Loucy (cell line): ENCODE measurements at regions not wholly inside any gene's neighbourhood (a gene's known extent, or its start where the extent isn't known, plus 50 kb on each side); places are given as distances from the start of the nearest gene placed in this dataset.

Experiments used
- H2AFZ ChIP-seq: fragments of 200-600 bp; sonication (generic); 2 replicates; pipeline ENCODE4 v1.6.0; 2016; ENCODE audit warnings: antibody characterized with exemption, mild to moderate bottlenecking, low read length, moderate library complexity
- H3F3A ChIP-seq: fragments of 200-600 bp; 2 replicates; pipeline ENCODE4 v1.6.0; 2016; ENCODE audit warnings: antibody characterized with exemption, low read depth, mild to moderate bottlenecking
- H3K27me3 ChIP-seq: fragments of 200-600 bp; sonication (generic); 2 replicates; pipeline ENCODE4 v1.6.1; 2014; ENCODE audit warnings: low read length, mild to moderate bottlenecking; ENCODE audit not compliant: insufficient read depth, poor library complexity, severe bottlenecking
- H3K36me3 ChIP-seq: fragments of 200-600 bp; sonication (generic); 2 replicates; pipeline ENCODE4 v1.6.1; 2016; ENCODE audit warnings: low read length; ENCODE audit not compliant: insufficient read depth
- H3K4me1 ChIP-seq: fragments of 200-600 bp; sonication (generic); 2 replicates; pipeline ENCODE4 v1.5.1; 2014; ENCODE audit warnings: low read length, mild to moderate bottlenecking; ENCODE audit not compliant: insufficient read depth, poor library complexity, severe bottlenecking
- H3K4me2 ChIP-seq: fragments of 200-600 bp; sonication (generic); 2 replicates; pipeline ENCODE4 v1.6.0; 2014; ENCODE audit warnings: antibody characterized with exemption, low read length, low read depth, mild to moderate bottlenecking; ENCODE audit not compliant: poor library complexity, severe bottlenecking
- H3K4me3 ChIP-seq: fragments of 200-600 bp; sonication (generic); 2 replicates; pipeline ENCODE4 v1.5.1; 2014; ENCODE audit warnings: low read length, mild to moderate bottlenecking, mixed read lengths; ENCODE audit not compliant: poor library complexity, severe bottlenecking
- H3K79me2 ChIP-seq: fragments of 200-600 bp; sonication (generic); 2 replicates; pipeline ENCODE4 v1.6.1; 2014; ENCODE audit warnings: low read length; ENCODE audit not compliant: insufficient read depth
- H3K9ac ChIP-seq: fragments of 200-600 bp; sonication (generic); 2 replicates; pipeline ENCODE4 v1.6.0; 2014; ENCODE audit warnings: mild to moderate bottlenecking, low read depth, low read length, moderate library complexity; ENCODE audit not compliant: poor library complexity, severe bottlenecking
- H3K9me2 ChIP-seq: fragments of 200-600 bp; sonication (generic); replicated peaks from 2 replicates; pipeline ENCODE4 v1.6.1; 2016; ENCODE audit warnings: low read depth, low read length, mixed read lengths
- H3K9me3 ChIP-seq: fragments of 200-600 bp; sonication (generic); 2 replicates; pipeline ENCODE4 v1.6.1; 2014; ENCODE audit warnings: mild to moderate bottlenecking, antibody characterized with exemption, low read length, low read depth; ENCODE audit not compliant: insufficient read depth
- H4K20me1 ChIP-seq: fragments of 200-600 bp; sonication (generic); 2 replicates; pipeline ENCODE4 v1.6.0; 2014; ENCODE audit warnings: antibody characterized with exemption, low read length, mild to moderate bottlenecking; ENCODE audit not compliant: insufficient read depth, poor library complexity, severe bottlenecking
- CTCF ChIP-seq: fragments of 200-600 bp; sonication (generic); conservative IDR thresholded peaks from 2 replicates; pipeline ENCODE4 v1.5.1; 2014; ENCODE audit warnings: mild to moderate bottlenecking, antibody characterized with exemption, low read length
- EZH2phosphoT487 ChIP-seq: fragments of 200-600 bp; IDR thresholded peaks from 2 replicates; pipeline ENCODE4 v1.6.1; 2018; ENCODE audit warnings: antibody characterized with exemption, mild to moderate bottlenecking, moderate library complexity, borderline replicate concordance

GRCh38 chr2:217626926-217627325 is 375.9 kb downstream of the TNS1 start:
- TF ChIP-seq EZH2phosphoT487: no peak
- no peak for TF ChIP-seq CTCF
- Histone ChIP-seq H3F3A (no peaks in the 10 kb centered on the region), H3K4me2 (no peak overlapping the region)

GRCh38 chr2:217625557-217626169 is 377.1 kb downstream of the TNS1 start:
- Histone ChIP-seq H3K79me2 (no peaks in the 10 kb centered on the region), H3K27me3 (no peaks in the 10 kb centered on the region), H3K9ac (no peak overlapping the region), H2AFZ (no peak overlapping the region), H3K4me1 (no peaks in the 10 kb centered on the region), H3K9me3 (no peaks in the 10 kb centered on the region), H3F3A (no peaks in the 10 kb centered on the region), H4K20me1 (no peaks in the 10 kb centered on the region), H3K36me3 (no peaks in the 10 kb centered on the region), H3K4me3 (no peak overlapping the region), H3K4me2 (no peak overlapping the region), H3K9me2 (no peaks in the 10 kb centered on the region)
- TF ChIP-seq CTCF (no peak), EZH2phosphoT487 (no peak)

More at GRCh38 chr2:217626926-217627325, 375.9 kb downstream of the TNS1 start:
- Histone ChIP-seq H3K27me3 (no peaks in the 10 kb centered on the region), H3K79me2 (no peaks in the 10 kb centered on the region), H3K9me3 (no peaks in the 10 kb centered on the region), H2AFZ (no peak overlapping the region), H3K9me2 (no peaks in the 10 kb centered on the region), H4K20me1 (no peaks in the 10 kb centered on the region), H3K4me3 (no peak overlapping the region), H3K36me3 (no peaks in the 10 kb centered on the region), H3K4me1 (no peaks in the 10 kb centered on the region), H3K9ac (no peak overlapping the region)

GRCh38 chr2:217623281-217623912 is 379.4 kb downstream of the TNS1 start:
- TF ChIP-seq CTCF (no peak), EZH2phosphoT487 (no peak)
- Histone ChIP-seq H3K9ac (no peak overlapping the region), H2AFZ (no peak overlapping the region), H3K36me3 (no peaks in the 10 kb centered on the region), H3K27me3 (no peaks in the 10 kb centered on the region), H3F3A (no peaks in the 10 kb centered on the region), H3K4me2 (no peak overlapping the region), H3K4me3 (no peak overlapping the region), H3K9me3 (no peaks in the 10 kb centered on the region), H4K20me1 (no peaks in the 10 kb centered on the region), H3K4me1 (no peaks in the 10 kb centered on the region), H3K79me2 (no peaks in the 10 kb centered on the region), H3K9me2 (no peaks in the 10 kb centered on the region)
